ENCODE measurements at regions not wholly inside any gene's neighbourhood (a gene's known extent, or its start where the extent isn't known, plus 50 kb on each side); places are given as distances from the start of the nearest gene placed in this dataset.

- H3K4me3 ChIP-seq (ENCODE audit: low read depth, low read length), result no peak overlapping the region
- no peak for DNase-seq (ENCODE audit: low read depth)
- TF ChIP-seq CTCF (IDR thresholded peaks at IDR 0.05; ENCODE audit: insufficient read depth, low read length), result no peak
Observed at GRCh38 chr10:80708185-80708584, 170.5 kb downstream of the SH2D4B start.

GRCh38 chr10:80708808-80709207 lies 171.1 kb downstream of the SH2D4B start:
- no peak overlapping the region for H3K4me3 ChIP-seq (ENCODE audit: low read depth, low read length)
- no peak for TF ChIP-seq CTCF (IDR thresholded peaks at IDR 0.05; ENCODE audit: insufficient read depth, low read length)
- no peak for DNase-seq (ENCODE audit: low read depth)

DNA sequence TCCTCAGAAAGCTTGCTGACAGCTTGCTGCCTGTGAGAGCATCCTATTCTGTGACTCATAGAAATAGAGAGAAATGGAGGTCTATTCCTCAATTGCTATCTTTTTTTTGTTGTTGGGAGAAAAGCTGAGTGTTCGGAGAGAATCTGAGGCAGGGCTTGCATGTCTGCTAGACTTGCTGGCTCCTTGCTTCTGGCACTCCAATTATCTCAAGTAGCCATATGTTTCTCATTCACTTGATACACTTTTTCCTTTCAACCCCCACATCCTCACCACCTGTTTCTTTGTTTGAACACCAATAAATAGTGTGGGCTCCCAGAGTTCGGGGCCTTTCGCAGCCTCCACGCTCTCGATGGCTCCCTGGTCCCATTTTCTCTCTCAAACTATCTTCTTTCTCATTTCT lies 172.2 kb downstream of the SH2D4B start:
- DNase-seq (ENCODE audit: low read depth), result no peak
- no peak for TF ChIP-seq CTCF (IDR thresholded peaks at IDR 0.05; ENCODE audit: insufficient read depth, low read length)
- no peak overlapping the region for H3K4me3 ChIP-seq (ENCODE audit: low read depth, low read length)

DNA sequence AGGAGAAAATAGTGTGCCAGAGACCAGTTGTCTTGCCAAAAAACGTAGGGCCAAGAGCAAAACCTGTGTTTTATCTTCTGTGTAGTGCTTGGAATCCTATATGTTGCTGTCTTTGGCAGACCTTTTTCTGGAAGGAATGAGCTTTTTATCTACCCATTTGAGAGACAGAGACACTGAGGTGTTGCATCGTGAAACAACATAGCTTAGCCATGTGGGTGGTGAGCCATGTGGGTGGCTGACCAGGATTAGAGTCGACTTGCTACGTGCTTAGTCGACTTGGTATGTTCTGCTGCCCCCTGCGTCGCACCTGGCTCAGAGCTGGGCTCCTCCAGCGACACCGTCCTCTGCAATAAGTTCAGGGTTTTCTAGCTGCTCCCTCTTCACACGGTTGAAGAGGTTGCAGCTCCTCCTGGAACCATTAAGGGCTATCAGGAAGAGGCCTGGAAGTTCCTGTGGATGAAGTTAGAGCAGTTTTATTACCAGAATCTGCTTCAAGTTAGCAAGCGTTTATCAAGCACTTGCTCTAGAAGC lies 175.8 kb downstream of the SH2D4B start:
- no peak for DNase-seq (ENCODE audit: low read depth)
- H3K4me3 ChIP-seq (ENCODE audit: low read depth, low read length), result no peak overlapping the region
- TF ChIP-seq CTCF (IDR thresholded peaks at IDR 0.05; ENCODE audit: insufficient read depth, low read length), result no peak

DNA sequence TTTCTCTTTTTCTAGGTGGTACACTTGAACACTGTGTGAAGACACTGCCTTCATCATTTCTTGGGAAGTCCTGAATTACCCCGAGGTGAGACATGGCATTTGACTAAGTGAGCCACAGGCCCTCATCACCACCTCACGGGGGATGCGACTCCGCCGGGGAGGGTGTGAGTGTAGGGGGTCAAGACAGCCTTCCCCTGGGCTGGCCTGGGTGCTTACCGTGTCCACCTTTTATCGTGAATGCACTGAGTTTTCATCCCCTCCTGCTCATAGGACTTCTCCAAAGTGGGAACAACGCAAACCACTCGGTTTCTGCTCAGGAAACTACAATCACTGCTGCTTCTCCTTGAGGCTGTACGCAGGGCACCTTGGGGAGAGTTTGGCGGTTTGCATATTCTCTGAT lies 176.9 kb downstream of the SH2D4B start:
- no peak overlapping the region for H3K4me3 ChIP-seq (ENCODE audit: low read depth, low read length)
- no peak for TF ChIP-seq CTCF (IDR thresholded peaks at IDR 0.05; ENCODE audit: insufficient read depth, low read length)
- DNase-seq (ENCODE audit: low read depth), result no peak

DNA sequence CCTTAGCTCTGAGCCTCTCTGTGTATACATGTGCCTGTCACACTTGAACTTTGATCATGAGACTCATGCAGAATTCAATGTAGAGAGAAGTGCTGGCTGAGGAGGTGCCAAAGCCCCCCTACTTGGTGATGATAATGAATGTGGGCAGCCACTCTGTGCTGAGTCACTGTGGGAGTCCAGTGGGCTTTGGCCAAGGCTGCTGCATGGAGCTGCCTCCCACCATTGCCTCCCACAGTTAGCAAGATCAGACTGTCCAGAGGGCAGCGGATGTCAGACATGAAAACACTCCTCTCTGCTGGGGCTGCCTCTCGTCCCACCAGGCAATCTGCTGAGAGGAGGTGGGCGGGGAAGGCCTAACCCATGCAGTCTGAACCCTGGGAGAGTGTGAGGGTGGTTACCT lies 180.3 kb downstream of the SH2D4B start:
- no peak for DNase-seq (ENCODE audit: low read depth)
- H3K4me3 ChIP-seq (ENCODE audit: low read depth, low read length), result no peak overlapping the region
- no peak for TF ChIP-seq CTCF (IDR thresholded peaks at IDR 0.05; ENCODE audit: insufficient read depth, low read length)

GRCh38 chr10:80719935-80720334 lies 182.2 kb downstream of the SH2D4B start:
- no peak overlapping the region for H3K4me3 ChIP-seq (ENCODE audit: low read depth, low read length)
- no peak for TF ChIP-seq CTCF (IDR thresholded peaks at IDR 0.05; ENCODE audit: insufficient read depth, low read length)
- DNase-seq (ENCODE audit: low read depth), result no peak
